Keratinocyte (primary cell): ENCODE measurements at regions not wholly inside any gene's neighbourhood (a gene's known extent, or its start where the extent isn't known, plus 50 kb on each side); places are given as distances from the start of the nearest gene placed in this dataset.

Experiments
- DNase-seq: peaks from one replicate; pipeline ENCODE4 v3.0.0-alpha.2; 2011; ENCODE audit warnings: low read depth, missing footprints, low spot score
- FAIRE-seq: peaks from 2 replicates; lab custom pipeline; 2011; peaks lifted over from hg19 to GRCh38; lab: Jason Lieb, UNC
- H2AFZ ChIP-seq: 2 replicates; pipeline ENCODE4 v1.6.0; 2012; ENCODE audit warnings: low read length, control low read depth, inconsistent platforms; ENCODE audit not compliant: control insufficient read depth
- H3K27ac ChIP-seq: 2 replicates; pipeline ENCODE4 v1.5.1; 2011; ENCODE audit warnings: low read length; ENCODE audit not compliant: control insufficient read depth, insufficient read depth
- H3K27me3 ChIP-seq: 3 replicates; pipeline ENCODE4 v1.6.0; 2011; ENCODE audit warnings: low read length; ENCODE audit not compliant: control insufficient read depth, insufficient read depth; ENCODE audit errors: extremely low read depth
- H3K36me3 ChIP-seq, 2 experiments: 2 replicates in 1 of 2; 3 replicates in 1 of 2; pipeline ENCODE4 v1.5.1; 2011; ENCODE audit warnings: low read length in 2 of 2, mild to moderate bottlenecking in 1 of 2; ENCODE audit not compliant: control insufficient read depth in 2 of 2, insufficient read depth in 2 of 2; ENCODE audit errors: extremely low read depth in 1 of 2
- H3K4me1 ChIP-seq: 3 replicates; pipeline ENCODE4 v1.5.1; 2011; ENCODE audit warnings: low read length; ENCODE audit not compliant: control insufficient read depth, insufficient read depth; ENCODE audit errors: extremely low read depth
- H3K4me2 ChIP-seq: 3 replicates; pipeline ENCODE4 v1.6.0; 2011; ENCODE audit warnings: low read depth, low read length; ENCODE audit not compliant: control insufficient read depth, insufficient read depth; ENCODE audit errors: extremely low read depth
- H3K4me3 ChIP-seq, 3 experiments: fragments of 200-600 bp in 1 of 3; sonication (generic) in 1 of 3; 2 replicates in 2 of 3; 3 replicates in 1 of 3; pipeline ENCODE4 v1.5.1; 2011 to 2016; ENCODE audit warnings: low read length in 3 of 3, mild to moderate bottlenecking in 3 of 3, control low read depth in 2 of 3, inconsistent platforms in 1 of 3, low read depth in 1 of 3, mixed read lengths in 1 of 3, mixed run types in 1 of 3, moderate library complexity in 1 of 3; ENCODE audit not compliant: control insufficient read depth in 2 of 3, insufficient read depth in 2 of 3; ENCODE audit errors: extremely low read depth in 1 of 3
- H3K79me2 ChIP-seq: 2 replicates; pipeline ENCODE4 v1.6.0; 2012; ENCODE audit warnings: low read length; ENCODE audit not compliant: control insufficient read depth, insufficient read depth
- H3K9ac ChIP-seq: 3 replicates; pipeline ENCODE4 v1.6.0; 2011; ENCODE audit warnings: low read length; ENCODE audit not compliant: control insufficient read depth, insufficient read depth; ENCODE audit errors: extremely low read depth
- H3K9me1 ChIP-seq: 3 replicates; pipeline ENCODE4 v1.6.0; 2011; ENCODE audit warnings: low read length; ENCODE audit not compliant: control insufficient read depth, insufficient read depth; ENCODE audit errors: extremely low read depth
- H3K9me3 ChIP-seq: 2 replicates; pipeline ENCODE4 v1.5.1; 2012; ENCODE audit warnings: low read depth, low read length; ENCODE audit not compliant: control insufficient read depth
- H4K20me1 ChIP-seq: 3 replicates; pipeline ENCODE4 v1.6.0; 2011; ENCODE audit warnings: low read length; ENCODE audit not compliant: control insufficient read depth, insufficient read depth; ENCODE audit errors: extremely low read depth
- EZH2 ChIP-seq: IDR thresholded peaks from one replicate; pipeline ENCODE4 v1.6.1; 2012; ENCODE audit warnings: inconsistent platforms, mild to moderate bottlenecking, low read length, moderate library complexity
- dilution Hi-C: fragments of 300-500 bp; cut with MboI; formaldehyde crosslinking; loops from one replicate; pipeline ENCODE4 v1.7.0; 2020; ENCODE audit warnings: low sequenced_read_pairs; ENCODE audit not compliant: extremely low pct_ligation_motif_present
- TF ChIP-seq, protein P1 (sequence below), 3 experiments: IDR thresholded peaks in 1 of 3; conservative IDR thresholded peaks in 1 of 3; optimal IDR thresholded peaks in 1 of 3; 2 replicates in 2 of 3; 3 replicates in 1 of 3; pipeline versions ENCODE3 to v1.5.1; 2011; ENCODE audit warnings: low read length in 3 of 3, mild to moderate bottlenecking in 3 of 3, moderate library complexity in 2 of 3, control low read depth in 1 of 3, inconsistent platforms in 1 of 3; ENCODE audit not compliant: insufficient read depth in 2 of 3; ENCODE audit errors: extremely low read depth in 1 of 3

- FAIRE-seq (peak; percentile 5), DNase-seq (no peak)
- Histone ChIP-seq H3K4me2 (no peak overlapping the region), H3K9me3 (no peaks in the 10 kb centered on the region), H3K27ac (no peak overlapping the region), H3K79me2 (no peaks in the 10 kb centered on the region), H2AFZ (no peak overlapping the region), H3K27me3 (no peaks in the 10 kb centered on the region), H3K9me1 (no peaks in the 10 kb centered on the region), H3K9ac (no peak overlapping the region), H3K4me1 (no peaks in the 10 kb centered on the region), H3K36me3 (no peaks in the 10 kb centered on the region), H4K20me1 (no peaks in the 10 kb centered on the region), H3K4me3 (no peak overlapping the region)
- no peak for TF ChIP-seq EZH2
- TF ChIP-seq, protein P1, sequence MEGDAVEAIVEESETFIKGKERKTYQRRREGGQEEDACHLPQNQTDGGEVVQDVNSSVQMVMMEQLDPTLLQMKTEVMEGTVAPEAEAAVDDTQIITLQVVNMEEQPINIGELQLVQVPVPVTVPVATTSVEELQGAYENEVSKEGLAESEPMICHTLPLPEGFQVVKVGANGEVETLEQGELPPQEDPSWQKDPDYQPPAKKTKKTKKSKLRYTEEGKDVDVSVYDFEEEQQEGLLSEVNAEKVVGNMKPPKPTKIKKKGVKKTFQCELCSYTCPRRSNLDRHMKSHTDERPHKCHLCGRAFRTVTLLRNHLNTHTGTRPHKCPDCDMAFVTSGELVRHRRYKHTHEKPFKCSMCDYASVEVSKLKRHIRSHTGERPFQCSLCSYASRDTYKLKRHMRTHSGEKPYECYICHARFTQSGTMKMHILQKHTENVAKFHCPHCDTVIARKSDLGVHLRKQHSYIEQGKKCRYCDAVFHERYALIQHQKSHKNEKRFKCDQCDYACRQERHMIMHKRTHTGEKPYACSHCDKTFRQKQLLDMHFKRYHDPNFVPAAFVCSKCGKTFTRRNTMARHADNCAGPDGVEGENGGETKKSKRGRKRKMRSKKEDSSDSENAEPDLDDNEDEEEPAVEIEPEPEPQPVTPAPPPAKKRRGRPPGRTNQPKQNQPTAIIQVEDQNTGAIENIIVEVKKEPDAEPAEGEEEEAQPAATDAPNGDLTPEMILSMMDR (optimal IDR thresholded peaks at IDR 0.05 in 1 of 3, IDR thresholded peaks at IDR 0.05 in 1 of 3, conservative IDR thresholded peaks at IDR 0.05 in 1 of 3; ENCODE audit: extremely low read depth in 1 of 3, insufficient read depth in 2 of 3, low read length in 3 of 3), result no peak
- dilution Hi-C loops, result no loop called here
These were observed 456.6 kb downstream of the ARHGEF28 start for GRCh38 chr5:74082512-74083055.

- dilution Hi-C loops, result no loop called here
These were observed 455.1 kb downstream of the ARHGEF28 start for GRCh38 chr5:74081126-74081525.

More at GRCh38 chr5:74081126-74081525, 455.1 kb downstream of the ARHGEF28 start:
- no peak for DNase-seq
- no peaks in the 10 kb centered on the region for H3K36me3 ChIP-seq
- TF ChIP-seq EZH2, result no peak
- TF ChIP-seq, protein P1 (optimal IDR thresholded peaks at IDR 0.05 in 1 of 3, IDR thresholded peaks at IDR 0.05 in 1 of 3, conservative IDR thresholded peaks at IDR 0.05 in 1 of 3; ENCODE audit: extremely low read depth in 1 of 3, insufficient read depth in 2 of 3, low read length in 3 of 3), result no peak
- H3K9me1 ChIP-seq, result no peaks in the 10 kb centered on the region
- H4K20me1 ChIP-seq, result no peaks in the 10 kb centered on the region
- no peak overlapping the region for H3K27ac ChIP-seq
- H3K9me3 ChIP-seq, result no peaks in the 10 kb centered on the region
- no peak overlapping the region for H2AFZ ChIP-seq
- H3K4me3 ChIP-seq, result no peak overlapping the region
- peaks cover 2% of the 10 kb centered on the region for H3K4me1 ChIP-seq
- no peaks in the 10 kb centered on the region for H3K79me2 ChIP-seq
- no peak overlapping the region for H3K9ac ChIP-seq
- no peak for FAIRE-seq
- H3K27me3 ChIP-seq, result no peaks in the 10 kb centered on the region
- no peak overlapping the region for H3K4me2 ChIP-seq
